Astrocyte (in vitro differentiated cells and primary cell): ENCODE measurements at regions not wholly inside any gene's neighbourhood (a gene's known extent, or its start where the extent isn't known, plus 50 kb on each side); places are given as distances from the start of the nearest gene placed in this dataset.

Experiments
- DNase-seq: peaks from one replicate; pipeline ENCODE4 v3.0.0-alpha.2; 2010; ENCODE audit warnings: low read depth
- FAIRE-seq: peaks from 2 replicates; lab custom pipeline; 2011; peaks lifted over from hg19 to GRCh38; lab: Jason Lieb, UNC
- H2AFZ ChIP-seq: 2 replicates; pipeline ENCODE4 v1.6.0; 2012; ENCODE audit warnings: low read depth, low read length, inconsistent platforms
- H3K27ac ChIP-seq: 2 replicates; pipeline ENCODE4 v1.5.1; 2011; ENCODE audit warnings: low read depth, low read length, inconsistent platforms
- H3K27me3 ChIP-seq: 2 replicates; pipeline ENCODE4 v1.6.0; 2011; ENCODE audit warnings: low read length, inconsistent platforms; ENCODE audit not compliant: insufficient read depth
- H3K36me3 ChIP-seq: 2 replicates; pipeline ENCODE4 v1.5.1; 2011; ENCODE audit warnings: low read length, inconsistent platforms; ENCODE audit not compliant: insufficient read depth
- H3K4me1 ChIP-seq: 2 replicates; pipeline ENCODE4 v1.5.1; 2011; ENCODE audit warnings: low read length, inconsistent platforms; ENCODE audit not compliant: insufficient read depth
- H3K4me2 ChIP-seq: 2 replicates; pipeline ENCODE4 v1.6.0; 2012; ENCODE audit warnings: low read length, inconsistent platforms
- H3K4me3 ChIP-seq: 2 replicates; pipeline ENCODE4 v1.5.1; 2011; ENCODE audit warnings: low read depth, mild to moderate bottlenecking, low read length, inconsistent platforms; ENCODE audit not compliant: insufficient read depth
- H3K79me2 ChIP-seq: 2 replicates; pipeline ENCODE4 v1.6.0; 2012; ENCODE audit warnings: mild to moderate bottlenecking, low read length, inconsistent platforms; ENCODE audit not compliant: insufficient read depth
- H3K9ac ChIP-seq: 2 replicates; pipeline ENCODE4 v1.6.0; 2012; ENCODE audit warnings: mild to moderate bottlenecking, low read length, inconsistent platforms
- H3K9me3 ChIP-seq: 2 replicates; pipeline ENCODE4 v1.5.1; 2012; ENCODE audit warnings: low read depth, mild to moderate bottlenecking, low read length, inconsistent platforms; ENCODE audit not compliant: insufficient read depth
- H4K20me1 ChIP-seq: 2 replicates; pipeline ENCODE4 v1.6.0; 2012; ENCODE audit warnings: low read length, inconsistent platforms; ENCODE audit not compliant: insufficient read depth
- H3K27ac Mint-ChIP-seq: one replicate; pipeline ENCODE4 v1.8.0; 2021; ENCODE audit warnings: mild to moderate bottlenecking, mixed read lengths; ENCODE audit not compliant: unreplicated experiment
- H3K27me3 Mint-ChIP-seq: one replicate; pipeline ENCODE4 v1.8.0; 2021; ENCODE audit warnings: low read depth, mixed read lengths; ENCODE audit not compliant: unreplicated experiment
- H3K36me3 Mint-ChIP-seq: one replicate; pipeline ENCODE4 v1.8.0; 2021; ENCODE audit warnings: low read depth, mixed read lengths; ENCODE audit not compliant: unreplicated experiment
- H3K4me1 Mint-ChIP-seq: one replicate; pipeline ENCODE4 v1.8.0; 2021; ENCODE audit warnings: low read depth, mixed read lengths; ENCODE audit not compliant: unreplicated experiment
- H3K4me3 Mint-ChIP-seq: one replicate; pipeline ENCODE4 v1.8.0; 2021; ENCODE audit warnings: mild to moderate bottlenecking, moderate library complexity, mixed read lengths; ENCODE audit not compliant: unreplicated experiment
- H3K9me3 Mint-ChIP-seq: one replicate; pipeline ENCODE4 v1.8.0; 2021; ENCODE audit warnings: mild to moderate bottlenecking, mixed read lengths; ENCODE audit not compliant: unreplicated experiment
- EZH2 ChIP-seq: IDR thresholded peaks from 2 replicates; pipeline ENCODE4 v1.6.1; 2012; ENCODE audit warnings: mild to moderate bottlenecking, low read length, inconsistent platforms; ENCODE audit not compliant: insufficient read depth
- TF ChIP-seq, protein P1 (sequence below): IDR thresholded peaks from 2 replicates; pipeline ENCODE4 v1.5.1; 2011; ENCODE audit warnings: low read depth, mild to moderate bottlenecking, inconsistent platforms, low read length, moderate library complexity; ENCODE audit not compliant: insufficient read depth

- no peaks in the 10 kb centered on the region for H4K20me1 ChIP-seq
- no peak overlapping the region for H2AFZ ChIP-seq
- peaks cover 7% of the 10 kb centered on the region for H3K4me1 Mint-ChIP-seq
- no peaks in the 10 kb centered on the region for H3K9me3 Mint-ChIP-seq
- no peaks in the 10 kb centered on the region for H3K79me2 ChIP-seq
- FAIRE-seq (no peak), DNase-seq (no peak)
- H3K4me1 ChIP-seq = no peaks in the 10 kb centered on the region
- H3K4me3 ChIP-seq = no peak overlapping the region
- H3K27me3 ChIP-seq = no peaks in the 10 kb centered on the region
- TF ChIP-seq, protein P1, sequence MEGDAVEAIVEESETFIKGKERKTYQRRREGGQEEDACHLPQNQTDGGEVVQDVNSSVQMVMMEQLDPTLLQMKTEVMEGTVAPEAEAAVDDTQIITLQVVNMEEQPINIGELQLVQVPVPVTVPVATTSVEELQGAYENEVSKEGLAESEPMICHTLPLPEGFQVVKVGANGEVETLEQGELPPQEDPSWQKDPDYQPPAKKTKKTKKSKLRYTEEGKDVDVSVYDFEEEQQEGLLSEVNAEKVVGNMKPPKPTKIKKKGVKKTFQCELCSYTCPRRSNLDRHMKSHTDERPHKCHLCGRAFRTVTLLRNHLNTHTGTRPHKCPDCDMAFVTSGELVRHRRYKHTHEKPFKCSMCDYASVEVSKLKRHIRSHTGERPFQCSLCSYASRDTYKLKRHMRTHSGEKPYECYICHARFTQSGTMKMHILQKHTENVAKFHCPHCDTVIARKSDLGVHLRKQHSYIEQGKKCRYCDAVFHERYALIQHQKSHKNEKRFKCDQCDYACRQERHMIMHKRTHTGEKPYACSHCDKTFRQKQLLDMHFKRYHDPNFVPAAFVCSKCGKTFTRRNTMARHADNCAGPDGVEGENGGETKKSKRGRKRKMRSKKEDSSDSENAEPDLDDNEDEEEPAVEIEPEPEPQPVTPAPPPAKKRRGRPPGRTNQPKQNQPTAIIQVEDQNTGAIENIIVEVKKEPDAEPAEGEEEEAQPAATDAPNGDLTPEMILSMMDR = no peak
- no peak for TF ChIP-seq EZH2
- no peaks in the 10 kb centered on the region for H3K9me3 ChIP-seq
- no peak overlapping the region for H3K4me2 ChIP-seq
- no peak overlapping the region for H3K4me3 Mint-ChIP-seq
- no peak overlapping the region for H3K27ac Mint-ChIP-seq
- H3K27me3 Mint-ChIP-seq = no peaks in the 10 kb centered on the region
- H3K36me3 Mint-ChIP-seq = no peaks in the 10 kb centered on the region
- no peaks in the 10 kb centered on the region for H3K36me3 ChIP-seq
- H3K27ac ChIP-seq = no peak overlapping the region
- H3K9ac ChIP-seq = no peak overlapping the region
Measured at GRCh38 chr3:181616088-181617070, 95.3 kb upstream of the SOX2 start.

GRCh38 chr3:181615666-181616065 lies 96.1 kb upstream of the SOX2 start:
- Mint-ChIP-seq H3K4me1 (peaks cover 7% of the 10 kb centered on the region), H3K9me3 (no peaks in the 10 kb centered on the region), H3K27me3 (no peaks in the 10 kb centered on the region), H3K4me3 (no peak overlapping the region), H3K36me3 (no peaks in the 10 kb centered on the region), H3K27ac (no peak overlapping the region)
- Histone ChIP-seq H3K27ac (no peak overlapping the region), H3K4me2 (no peak overlapping the region), H3K9me3 (no peaks in the 10 kb centered on the region), H4K20me1 (no peaks in the 10 kb centered on the region), H3K9ac (no peak overlapping the region), H3K4me1 (no peaks in the 10 kb centered on the region), H3K36me3 (no peaks in the 10 kb centered on the region), H3K4me3 (no peak overlapping the region), H3K27me3 (no peaks in the 10 kb centered on the region), H2AFZ (no peak overlapping the region), H3K79me2 (no peaks in the 10 kb centered on the region)
- DNase-seq = no peak
- TF ChIP-seq, protein P1 = no peak
- TF ChIP-seq EZH2 = no peak
- no peak for FAIRE-seq

DNA sequence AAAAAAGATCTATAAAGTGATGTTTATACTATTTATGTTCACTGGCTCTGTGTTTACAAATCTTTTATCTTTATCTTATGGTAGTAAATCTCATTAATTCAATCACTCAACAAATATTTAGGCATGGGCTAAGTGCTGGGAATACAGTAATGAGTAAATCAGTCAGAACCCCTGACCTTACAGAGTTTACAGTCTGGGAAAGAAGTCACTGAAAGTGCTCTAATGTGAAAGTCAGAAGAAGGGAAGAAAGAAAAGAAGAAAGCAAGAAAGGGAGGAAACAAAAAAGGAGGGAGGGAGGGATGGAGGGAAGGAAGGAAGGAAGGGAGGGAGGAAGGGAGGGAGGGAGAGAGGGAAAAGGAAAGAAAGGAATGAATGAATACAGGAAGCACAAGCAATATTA lies 96.8 kb upstream of the SOX2 start:
- Histone ChIP-seq H3K9me3 (no peaks in the 10 kb centered on the region), H3K4me2 (no peak overlapping the region), H3K36me3 (no peaks in the 10 kb centered on the region), H4K20me1 (no peaks in the 10 kb centered on the region), H3K4me3 (no peak overlapping the region), H3K79me2 (no peaks in the 10 kb centered on the region), H3K9ac (no peak overlapping the region), H3K27ac (no peak overlapping the region), H3K4me1 (no peaks in the 10 kb centered on the region), H3K27me3 (no peaks in the 10 kb centered on the region), H2AFZ (no peak overlapping the region)
- no peaks in the 10 kb centered on the region for H3K36me3 Mint-ChIP-seq
- DNase-seq = no peak
- H3K4me3 Mint-ChIP-seq = no peak overlapping the region
- TF ChIP-seq, protein P1 = no peak
- no peak for TF ChIP-seq EZH2
- no peak for FAIRE-seq
- peaks cover 8% of the 10 kb centered on the region for H3K4me1 Mint-ChIP-seq
- no peaks in the 10 kb centered on the region for H3K27me3 Mint-ChIP-seq
- no peak overlapping the region for H3K27ac Mint-ChIP-seq
- H3K9me3 Mint-ChIP-seq = no peaks in the 10 kb centered on the region
